GM12875 (cell line): ENCODE measurements at regions not wholly inside any gene's neighbourhood (a gene's known extent, or its start where the extent isn't known, plus 50 kb on each side); places are given as distances from the start of the nearest gene placed in this dataset.
"Not testable (repeated sequence)": the region's sequence is repeated elsewhere in the genome, so short reads cannot be mapped to it uniquely, and the experiment has no call there.

ENCODE experiments used
- H3K4me3 ChIP-seq: one replicate; pipeline ENCODE4 v1.5.1; 2011; ENCODE audit warnings: low read depth, low read length, control low read depth
- TF ChIP-seq, protein P1 (sequence below): IDR thresholded peaks from 2 replicates; pipeline ENCODE4 v1.5.1; 2011; ENCODE audit warnings: low read depth, mild to moderate bottlenecking, control low read depth, inconsistent platforms, low read length, moderate library complexity, borderline replicate concordance; ENCODE audit not compliant: insufficient read depth

DNA sequence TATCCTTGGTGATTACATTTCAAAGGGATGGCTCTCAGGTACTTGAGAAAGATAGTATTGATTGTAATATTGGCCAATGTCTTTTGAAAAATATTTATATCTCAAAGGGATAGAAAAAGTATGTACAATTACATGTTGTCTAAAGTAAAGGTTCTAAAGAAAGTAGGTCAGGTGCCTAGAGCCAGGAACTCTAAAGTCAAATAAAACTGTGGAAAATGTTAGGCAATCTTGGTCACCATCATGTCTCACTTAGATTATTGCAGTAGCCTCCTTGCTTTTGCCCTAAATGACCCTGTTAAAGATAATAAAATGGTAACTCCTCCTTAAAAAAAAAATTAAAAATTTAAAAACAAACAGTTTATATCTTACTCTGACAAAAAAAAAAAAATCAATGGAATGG is 198.5 kb upstream of the ARPP21 start:
- H3K4me3 ChIP-seq: no peak overlapping the region
- TF ChIP-seq, protein P1, sequence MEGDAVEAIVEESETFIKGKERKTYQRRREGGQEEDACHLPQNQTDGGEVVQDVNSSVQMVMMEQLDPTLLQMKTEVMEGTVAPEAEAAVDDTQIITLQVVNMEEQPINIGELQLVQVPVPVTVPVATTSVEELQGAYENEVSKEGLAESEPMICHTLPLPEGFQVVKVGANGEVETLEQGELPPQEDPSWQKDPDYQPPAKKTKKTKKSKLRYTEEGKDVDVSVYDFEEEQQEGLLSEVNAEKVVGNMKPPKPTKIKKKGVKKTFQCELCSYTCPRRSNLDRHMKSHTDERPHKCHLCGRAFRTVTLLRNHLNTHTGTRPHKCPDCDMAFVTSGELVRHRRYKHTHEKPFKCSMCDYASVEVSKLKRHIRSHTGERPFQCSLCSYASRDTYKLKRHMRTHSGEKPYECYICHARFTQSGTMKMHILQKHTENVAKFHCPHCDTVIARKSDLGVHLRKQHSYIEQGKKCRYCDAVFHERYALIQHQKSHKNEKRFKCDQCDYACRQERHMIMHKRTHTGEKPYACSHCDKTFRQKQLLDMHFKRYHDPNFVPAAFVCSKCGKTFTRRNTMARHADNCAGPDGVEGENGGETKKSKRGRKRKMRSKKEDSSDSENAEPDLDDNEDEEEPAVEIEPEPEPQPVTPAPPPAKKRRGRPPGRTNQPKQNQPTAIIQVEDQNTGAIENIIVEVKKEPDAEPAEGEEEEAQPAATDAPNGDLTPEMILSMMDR: no peak

DNA sequence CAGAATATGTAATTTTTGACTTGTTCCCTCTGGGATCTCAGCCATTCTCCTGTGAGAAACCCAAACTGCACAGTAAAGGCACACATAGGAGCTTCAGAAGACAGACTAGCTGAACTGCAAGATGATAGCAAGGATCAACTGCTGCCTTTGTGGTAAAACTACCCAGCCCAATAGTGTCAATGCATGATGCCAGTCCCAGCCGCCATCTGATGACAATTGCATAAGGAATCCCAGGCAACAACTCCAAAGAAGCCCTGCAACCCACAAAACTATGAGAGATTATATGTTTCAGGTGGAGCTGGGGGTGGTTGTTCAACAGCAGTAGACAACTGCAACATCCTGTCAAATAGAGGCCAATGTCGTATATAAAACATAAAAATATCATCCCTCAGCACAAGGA is 192.4 kb upstream of the ARPP21 start:
- no peak overlapping the region for H3K4me3 ChIP-seq
- TF ChIP-seq, protein P1: no peak

DNA sequence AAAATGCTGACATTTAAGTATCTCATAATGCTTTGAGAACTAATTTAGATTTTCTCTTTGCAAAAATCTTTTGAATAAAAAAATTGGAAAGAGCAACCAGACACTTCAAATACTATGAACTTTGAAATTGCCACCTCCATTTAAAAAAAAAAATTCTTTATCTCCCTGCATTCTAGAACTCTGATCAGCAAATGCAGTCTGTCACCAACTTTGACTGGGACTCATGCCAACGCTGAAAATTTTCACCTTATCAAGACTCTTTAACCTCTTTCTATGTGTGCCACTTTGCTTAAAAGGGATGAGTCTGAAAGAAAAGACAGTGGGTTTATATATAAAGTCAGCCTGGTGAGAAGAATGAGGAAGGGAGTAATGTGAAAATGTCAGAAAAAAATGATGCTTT is 191.2 kb upstream of the ARPP21 start:
- TF ChIP-seq, protein P1: no peak
- no peak overlapping the region for H3K4me3 ChIP-seq

DNA sequence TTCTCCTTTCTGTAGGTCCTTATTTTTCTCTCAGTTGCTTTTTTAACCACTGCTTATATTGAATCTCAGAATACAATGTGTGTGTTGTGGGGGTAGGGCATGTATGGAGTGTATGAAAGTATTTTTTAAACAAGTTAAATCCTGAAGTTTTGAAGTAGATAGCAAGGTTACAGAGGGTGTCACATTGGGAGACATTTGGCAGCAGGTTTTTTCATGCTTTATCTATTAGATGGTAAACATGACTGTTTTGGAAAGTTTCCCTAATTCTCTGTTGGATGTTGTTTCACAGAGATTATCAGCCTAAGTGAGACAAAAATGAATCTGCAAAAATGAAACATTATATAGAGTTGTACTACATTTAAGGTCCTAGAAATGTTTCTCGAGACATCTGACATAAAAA is 190.6 kb upstream of the ARPP21 start:
- no peak overlapping the region for H3K4me3 ChIP-seq
- TF ChIP-seq, protein P1: no peak

DNA sequence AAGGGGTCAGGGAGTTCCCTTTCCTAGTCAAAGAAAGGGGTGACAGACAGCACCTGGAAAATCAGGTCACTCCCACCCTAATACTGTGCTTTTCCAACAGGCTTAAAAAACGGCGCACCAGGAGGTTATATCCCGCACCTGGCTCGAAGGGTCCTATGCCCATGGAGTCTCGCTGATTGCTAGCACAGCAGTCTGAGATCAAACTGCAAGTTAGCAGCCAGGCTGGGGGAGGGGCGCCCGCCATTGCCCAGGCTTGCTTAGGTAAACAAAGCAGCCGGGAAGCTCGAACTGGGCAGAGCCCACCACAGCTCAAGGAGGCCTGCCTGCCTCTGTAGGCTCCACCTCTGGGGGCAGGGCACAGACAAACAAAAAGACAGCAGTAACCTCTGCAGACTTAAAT is 184.5 kb upstream of the ARPP21 start:
- not testable (repeated sequence) for H3K4me3 ChIP-seq

DNA sequence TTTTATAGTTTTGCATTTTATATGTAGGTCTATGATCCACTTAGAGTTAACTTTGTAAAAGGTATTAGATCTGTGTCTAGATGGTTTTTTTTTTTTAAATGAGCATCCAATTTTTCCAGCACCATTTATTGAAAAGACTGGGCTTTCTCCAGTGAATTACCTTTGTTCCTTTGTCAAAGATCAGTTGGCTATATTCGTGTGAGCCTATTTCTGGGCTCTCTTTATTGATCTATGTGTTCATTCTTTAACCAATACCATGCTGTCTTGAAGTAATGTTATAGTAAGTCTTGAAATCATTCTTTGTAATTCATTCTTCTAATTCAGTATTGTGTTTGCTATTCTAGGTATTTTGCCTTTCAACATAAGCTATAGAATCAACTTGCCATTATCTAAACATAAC is 165.4 kb upstream of the ARPP21 start:
- H3K4me3 ChIP-seq: no peak overlapping the region
- TF ChIP-seq, protein P1: no peak

DNA sequence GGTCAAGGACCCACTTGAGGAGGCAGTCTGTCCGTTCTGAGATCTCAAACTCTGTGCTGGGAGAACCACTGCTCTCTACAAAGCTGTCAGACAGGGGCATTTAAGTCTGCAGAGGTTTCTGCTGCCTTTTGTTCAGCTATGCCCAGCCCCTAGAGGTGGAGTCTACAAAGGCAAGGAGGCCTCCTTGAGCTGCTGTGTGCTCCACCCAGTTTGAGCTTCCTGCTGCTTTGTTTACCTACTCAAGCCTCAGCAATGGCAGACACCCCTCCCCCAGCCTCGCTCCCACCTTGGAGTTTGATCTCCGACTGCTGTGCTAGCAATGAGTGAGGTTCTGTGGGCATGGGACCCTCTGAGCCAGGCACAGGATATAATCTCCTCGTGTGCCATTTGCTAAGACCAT is 156.8 kb upstream of the ARPP21 start:
- not testable (repeated sequence) for H3K4me3 ChIP-seq

DNA sequence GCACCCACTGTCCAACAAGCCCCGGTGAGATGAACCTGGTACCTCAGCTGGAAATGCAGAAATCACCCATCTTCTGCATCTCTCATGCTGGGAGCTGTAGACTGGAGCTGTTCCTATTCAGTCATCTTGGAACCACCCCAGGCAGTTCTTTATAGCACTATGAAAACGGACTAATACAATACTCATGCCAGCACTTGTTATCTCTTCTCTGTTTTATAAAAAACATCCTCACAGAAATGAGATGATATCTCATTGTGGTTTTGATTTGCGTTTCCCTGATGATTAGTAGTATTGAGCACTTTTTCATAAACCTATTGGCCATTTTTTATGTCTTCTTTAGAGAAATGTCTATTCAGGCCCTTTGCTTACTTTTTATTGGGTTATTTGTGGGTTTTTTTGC is 156.2 kb upstream of the ARPP21 start:
- H3K4me3 ChIP-seq: no peak overlapping the region
- TF ChIP-seq, protein P1: no peak
